HL-60/S4 treated with phorbol 12-myristate 13-acetate at 8.2 ng/mL for 4 days and 3 days (cell line): ENCODE measurements at regions not wholly inside any gene's neighbourhood (a gene's known extent, or its start where the extent isn't known, plus 50 kb on each side); places are given as distances from the start of the nearest gene placed in this dataset.
"Not testable (repeated sequence)": the region's sequence is repeated elsewhere in the genome, so short reads cannot be mapped to it uniquely, and the experiment has no call there.

Experiments
- in situ Hi-C: fragments of 300-500 bp; cut with MboI; formaldehyde crosslinking; loops from 2 replicates; pipeline ENCODE4 v1.15.0; 2022; ENCODE audit warnings: low sequenced_read_pairs

GRCh38 chr10:46095943-46096342 is 49.9 kb upstream of the MSMB start:
- in situ Hi-C loops = not testable (repeated sequence)

- in situ Hi-C loops = no loop called here
Measured at GRCh38 chr10:46096446-46096845, 50.4 kb upstream of the MSMB start.

GRCh38 chr10:46096909-46097575 is 51.0 kb upstream of the MSMB start:
- in situ Hi-C loops = no loop called here

GRCh38 chr10:46097576-46098317 is 51.7 kb upstream of the MSMB start:
- in situ Hi-C loops = no loop called here

DNA sequence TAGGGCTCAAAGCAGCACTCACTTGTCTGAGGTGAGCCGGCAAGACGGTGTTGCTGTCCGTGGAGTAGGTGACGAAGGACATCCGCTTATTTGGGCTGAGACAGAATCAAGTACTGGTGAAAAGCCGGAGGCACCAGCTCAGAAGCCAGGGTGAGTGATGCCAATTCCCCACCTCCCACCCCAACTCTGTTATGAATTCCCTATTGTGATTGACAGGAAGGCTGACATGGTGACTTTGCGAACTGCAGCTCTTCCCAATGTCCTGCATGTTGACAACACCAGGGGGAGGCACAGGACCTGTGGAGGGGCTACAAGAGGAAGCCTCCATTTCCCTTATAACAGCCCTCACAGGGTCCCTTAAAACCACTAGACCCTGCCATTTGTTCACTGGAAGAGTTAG is 52.3 kb upstream of the MSMB start:
- in situ Hi-C loops = no loop called here

DNA sequence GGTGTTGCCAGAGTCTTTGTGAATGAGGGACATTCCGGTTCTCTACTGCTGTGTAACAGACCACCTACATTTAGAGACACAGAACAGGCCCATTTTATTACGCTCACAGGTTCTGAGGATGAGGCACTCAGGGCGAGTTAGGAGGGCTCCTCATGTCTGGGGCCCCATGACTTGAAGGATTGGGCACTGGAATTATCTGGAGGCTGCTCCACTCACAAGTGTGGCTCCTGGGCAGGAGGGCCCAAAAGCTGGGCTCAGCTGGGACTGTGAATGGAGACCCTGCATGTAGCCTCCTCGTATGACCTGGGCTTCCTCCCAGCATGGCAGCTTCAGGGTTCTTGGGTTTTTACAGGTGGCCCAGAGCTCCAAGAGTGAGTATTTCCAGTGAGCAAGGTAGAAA is 52.9 kb upstream of the MSMB start:
- in situ Hi-C loops = not testable (repeated sequence)

- in situ Hi-C loops = loop anchor here (10.0 kb wide), 1 partner anchor 181 kb away; the partner anchor contains the start of gene ANTXRL
Measured at GRCh38 chr10:46104071-46104585, 58.1 kb upstream of the MSMB start.

GRCh38 chr10:46105416-46105815 is 59.3 kb upstream of the MSMB start:
- in situ Hi-C loops = loop anchor here (5.0 to 10.0 kb wide), 2 partner anchors 179 to 1277 kb away; partner anchors contain the start of genes ANTXRL and ZNF488

DNA sequence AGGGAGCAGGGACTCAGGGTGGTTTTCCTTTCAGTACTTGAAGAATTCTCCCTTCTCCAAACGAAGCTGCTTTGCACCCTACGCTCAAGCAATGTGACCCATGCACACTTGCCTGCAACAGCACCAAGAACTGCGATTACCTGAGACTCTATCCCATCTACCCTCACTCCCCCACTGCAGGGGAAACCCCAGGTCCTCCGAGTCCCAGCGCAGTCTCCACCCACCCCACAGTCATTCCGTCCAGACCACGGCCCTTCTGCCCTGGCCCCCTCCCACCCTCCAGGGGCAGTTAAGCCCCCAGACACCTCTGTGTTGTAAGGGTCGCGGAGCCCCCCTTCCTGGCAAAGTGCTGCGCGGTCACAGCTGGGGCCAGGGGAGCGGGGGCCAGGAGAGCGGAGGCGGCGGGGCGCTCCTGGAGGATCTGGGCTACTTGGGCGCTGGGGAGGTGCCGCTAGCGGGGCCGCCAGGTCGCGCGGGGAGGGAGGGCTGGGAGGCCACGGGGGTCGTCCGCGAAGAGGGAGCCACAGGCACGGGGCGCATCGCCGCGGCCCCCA is 59.9 kb upstream of the MSMB start:
- in situ Hi-C loops = loop anchor here (5.0 to 10.0 kb wide), 2 partner anchors 179 to 1276 kb away; partner anchors contain the start of genes ANTXRL and ZNF488

GRCh38 chr10:46106410-46107255 is 60.6 kb upstream of the MSMB start:
- in situ Hi-C loops = loop anchor here (5.0 to 10.0 kb wide), 2 partner anchors 178 to 1276 kb away; partner anchors contain the start of genes ANTXRL and ZNF488

DNA sequence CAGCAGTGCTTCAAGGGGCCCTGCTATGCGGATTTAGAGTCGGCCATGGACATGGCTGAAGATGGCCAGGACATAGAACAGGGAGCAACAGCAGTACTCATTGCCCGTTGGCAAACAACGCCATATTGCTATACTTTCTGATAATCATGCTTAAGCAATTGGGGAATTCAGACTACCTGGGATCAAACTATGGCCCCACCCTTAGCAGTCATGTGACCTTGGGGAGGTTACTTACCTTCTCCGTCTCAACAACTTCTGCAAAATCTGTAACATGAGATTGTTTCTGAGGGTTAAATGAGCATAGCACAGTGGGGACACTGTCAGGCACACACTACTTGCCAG is 62.1 kb upstream of the MSMB start:
- in situ Hi-C loops = loop anchor here (5.0 to 10.0 kb wide), 2 partner anchors 177 to 1274 kb away; partner anchors contain the start of genes ANTXRL and ZNF488

GRCh38 chr10:46154271-46154670 is 108.2 kb upstream of the MSMB start:
- in situ Hi-C loops = not testable (repeated sequence)

- in situ Hi-C loops = not testable (repeated sequence)
Measured at GRCh38 chr10:46154683-46155082, 108.6 kb upstream of the MSMB start.

DNA sequence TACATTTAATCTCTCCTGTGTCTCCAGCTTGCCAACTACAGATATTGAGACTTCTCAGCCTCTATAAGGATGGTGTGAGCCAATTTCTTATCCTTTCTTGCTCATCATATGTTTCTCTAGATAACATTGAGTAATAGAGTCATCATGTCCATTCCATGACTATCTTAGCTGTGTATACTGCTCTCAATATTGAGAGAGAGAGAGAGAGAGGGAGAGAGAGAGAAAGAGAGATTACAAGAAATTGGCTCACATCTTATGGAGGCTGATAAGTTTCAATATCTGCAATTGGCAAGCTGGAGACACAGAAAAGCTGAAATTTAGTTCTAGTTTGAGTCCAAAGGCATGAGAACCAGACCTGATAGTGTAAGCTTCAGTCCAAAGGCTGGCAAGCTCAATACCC is 110.8 kb upstream of the MSMB start:
- in situ Hi-C loops = not testable (repeated sequence)

DNA sequence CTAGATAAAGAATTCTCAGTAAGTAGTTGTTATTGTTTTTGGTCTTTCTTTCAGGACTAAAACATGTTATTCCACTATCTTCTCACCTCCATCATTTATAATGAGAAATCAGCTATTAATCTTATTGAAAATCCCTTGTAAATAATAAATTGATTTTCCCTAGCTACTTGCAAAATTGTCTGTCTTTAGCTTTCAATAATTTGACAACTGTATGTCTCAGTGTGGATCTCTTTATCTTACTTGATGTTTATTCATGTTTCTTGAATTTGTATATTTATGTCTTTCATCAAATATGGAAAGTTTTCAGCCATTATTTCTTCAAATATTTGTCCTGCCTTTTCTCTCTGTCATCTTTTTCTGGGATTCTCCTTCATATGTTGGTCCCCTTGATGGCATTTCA is 117.1 kb upstream of the ANTXRL start:
- in situ Hi-C loops = no loop called here

DNA sequence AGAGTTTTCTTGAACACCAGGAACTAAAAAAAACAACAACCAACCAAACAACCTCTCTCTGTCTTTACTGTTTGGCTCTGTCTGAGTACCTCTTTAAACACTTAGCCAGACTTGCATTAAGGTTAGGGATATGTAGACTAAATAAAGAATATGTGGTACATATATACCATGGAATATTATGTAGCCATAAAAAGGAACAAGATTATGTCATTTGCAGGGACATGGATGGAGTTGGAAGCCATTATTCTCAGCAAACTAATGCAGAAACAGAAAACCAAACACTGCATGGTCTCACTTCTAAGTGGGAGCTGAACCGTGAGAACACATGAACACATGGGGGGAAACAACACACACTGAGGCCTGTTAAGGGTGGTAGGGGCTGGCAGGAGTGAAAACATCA is 116.0 kb upstream of the ANTXRL start:
- in situ Hi-C loops = no loop called here

- in situ Hi-C loops = no loop called here
Measured at GRCh38 chr10:46171661-46172060, 115.1 kb upstream of the ANTXRL start.

DNA sequence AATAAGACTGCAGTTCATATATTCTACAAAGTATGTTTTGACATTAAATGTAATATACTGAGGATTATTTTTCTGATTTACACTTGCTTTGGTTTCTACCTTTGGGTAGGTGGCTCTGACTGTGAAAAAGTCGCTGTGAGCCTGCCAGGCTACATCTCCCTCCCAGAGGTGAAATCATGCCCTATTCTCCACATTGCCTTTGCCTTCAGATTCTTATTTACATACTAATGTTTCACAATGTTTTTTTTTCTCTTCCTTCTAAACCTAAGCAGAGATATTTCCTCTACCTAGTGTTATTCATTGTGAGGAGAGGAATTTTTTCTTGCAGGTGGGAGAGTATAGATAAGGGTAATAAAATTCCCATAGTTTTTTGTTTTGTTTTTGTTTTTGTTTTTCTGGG is 111.5 kb upstream of the ANTXRL start:
- in situ Hi-C loops = no loop called here

DNA sequence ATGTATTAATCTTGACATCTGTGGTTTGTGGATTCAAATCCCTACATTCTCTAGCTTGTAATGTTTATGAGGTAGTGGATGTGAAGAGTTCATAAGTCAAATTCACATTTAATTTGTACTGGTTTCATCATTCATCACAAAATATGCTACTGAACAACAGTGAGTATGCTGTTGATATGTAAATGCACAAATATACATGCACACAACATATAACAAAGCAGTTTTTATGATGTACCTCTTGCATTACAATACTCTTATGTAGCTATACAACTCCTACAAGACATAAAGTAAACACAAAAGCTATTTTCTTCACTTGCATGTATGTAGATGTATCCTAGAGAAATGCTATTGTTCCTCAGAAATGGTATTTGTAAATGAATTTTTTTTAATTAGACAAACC is 111.0 kb upstream of the ANTXRL start:
- in situ Hi-C loops = no loop called here

GRCh38 chr10:46187431-46187830 is 99.4 kb upstream of the ANTXRL start:
- in situ Hi-C loops = not testable (repeated sequence)

DNA sequence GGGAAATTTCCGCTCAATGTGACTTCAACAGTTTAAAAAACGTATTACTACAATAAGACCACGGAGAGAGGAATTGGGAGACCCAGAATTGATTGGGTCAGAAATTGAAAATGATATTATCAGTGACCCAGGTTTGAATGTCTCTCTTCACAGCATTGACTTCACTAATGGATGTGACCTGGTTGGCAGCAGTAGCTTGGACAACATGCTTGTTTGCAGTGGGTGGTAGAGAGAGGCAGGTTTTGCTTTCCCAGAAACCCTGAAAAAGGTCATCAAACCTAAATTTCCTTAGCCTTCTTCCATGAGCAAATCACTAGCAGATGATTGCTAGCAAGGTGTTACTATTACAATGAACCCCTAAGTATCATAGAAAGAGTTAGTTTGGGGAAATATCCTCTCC is 89.7 kb upstream of the ANTXRL start:
- in situ Hi-C loops = no loop called here
